C4-2B (cell line): ENCODE measurements at regions not wholly inside any gene's neighbourhood (a gene's known extent, or its start where the extent isn't known, plus 50 kb on each side); places are given as distances from the start of the nearest gene placed in this dataset.
A peak's percentile ranks its signal among the peaks of the same experiment; 100 is the strongest.
"Not testable (repeated sequence)": the region's sequence is repeated elsewhere in the genome, so short reads cannot be mapped to it uniquely, and the experiment has no call there.

Experiments used
- ZFX ChIP-seq: fragments of 450-650 bp; IDR thresholded peaks from 2 replicates; pipeline ENCODE4 v1.6.1; 2017
- TF ChIP-seq, protein P1 (sequence below): fragments of 450-650 bp; conservative IDR thresholded peaks from 2 replicates; pipeline ENCODE4 v1.5.1; 2017; ENCODE audit warnings: mild to moderate bottlenecking

DNA sequence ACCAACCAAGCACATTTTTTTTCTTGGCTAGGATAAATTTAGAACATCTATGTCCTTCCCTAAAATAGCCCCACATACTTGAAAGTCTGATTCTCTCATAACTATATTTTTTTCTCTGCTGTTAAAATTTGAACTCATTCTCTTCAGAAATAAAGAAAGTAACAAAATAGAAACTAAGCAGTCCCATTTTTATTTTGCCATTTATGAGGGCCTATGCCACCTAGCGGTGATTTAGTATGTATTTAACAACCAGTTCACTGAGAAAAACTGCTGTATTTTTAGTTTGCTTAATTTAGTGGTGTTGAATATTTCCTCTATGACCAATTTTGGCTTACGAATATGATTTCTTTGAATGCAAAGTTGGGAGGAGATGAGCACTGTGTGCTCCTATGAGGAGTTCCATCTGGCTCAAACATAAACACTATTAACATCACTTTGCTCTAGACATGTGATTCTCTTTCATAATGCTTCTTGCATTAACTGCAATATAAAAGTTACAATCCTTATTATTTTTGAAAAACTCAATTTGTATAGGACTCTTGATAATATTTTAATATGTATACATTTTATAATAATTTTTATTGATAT is 116.6 kb downstream of the SYT15B start:
- TF ChIP-seq, protein P1, sequence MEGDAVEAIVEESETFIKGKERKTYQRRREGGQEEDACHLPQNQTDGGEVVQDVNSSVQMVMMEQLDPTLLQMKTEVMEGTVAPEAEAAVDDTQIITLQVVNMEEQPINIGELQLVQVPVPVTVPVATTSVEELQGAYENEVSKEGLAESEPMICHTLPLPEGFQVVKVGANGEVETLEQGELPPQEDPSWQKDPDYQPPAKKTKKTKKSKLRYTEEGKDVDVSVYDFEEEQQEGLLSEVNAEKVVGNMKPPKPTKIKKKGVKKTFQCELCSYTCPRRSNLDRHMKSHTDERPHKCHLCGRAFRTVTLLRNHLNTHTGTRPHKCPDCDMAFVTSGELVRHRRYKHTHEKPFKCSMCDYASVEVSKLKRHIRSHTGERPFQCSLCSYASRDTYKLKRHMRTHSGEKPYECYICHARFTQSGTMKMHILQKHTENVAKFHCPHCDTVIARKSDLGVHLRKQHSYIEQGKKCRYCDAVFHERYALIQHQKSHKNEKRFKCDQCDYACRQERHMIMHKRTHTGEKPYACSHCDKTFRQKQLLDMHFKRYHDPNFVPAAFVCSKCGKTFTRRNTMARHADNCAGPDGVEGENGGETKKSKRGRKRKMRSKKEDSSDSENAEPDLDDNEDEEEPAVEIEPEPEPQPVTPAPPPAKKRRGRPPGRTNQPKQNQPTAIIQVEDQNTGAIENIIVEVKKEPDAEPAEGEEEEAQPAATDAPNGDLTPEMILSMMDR, result peak; percentile 55
- not testable (repeated sequence) for TF ChIP-seq ZFX
